Heart left ventricle (tissue), 16 donors: ENCODE measurements at regions not wholly inside any gene's neighbourhood (a gene's known extent, or its start where the extent isn't known, plus 50 kb on each side); places are given as distances from the start of the nearest gene placed in this dataset.
A peak's percentile ranks its signal among the peaks of the same experiment; 100 is the strongest.
"Not testable (repeated sequence)": the region's sequence is repeated elsewhere in the genome, so short reads cannot be mapped to it uniquely, and the experiment has no call there.

Experiments
- ATAC-seq, 4 donors: fragments of 200-7000 bp; cut with Tn5 transposase; one replicate each; pipeline ENCODE4 v1.9.1; 2020 to 2022; ENCODE audit warnings: moderate library complexity in 4 of 4, mild to moderate bottlenecking in 3 of 4, moderate number of reproducible peaks in 1 of 4
- DNase-seq, 5 donors: peaks; one replicate each; pipeline ENCODE4 v3.0.0-alpha.2; 2020
- H3K27ac ChIP-seq, 12 donors: fragments of 200-600 bp; sonication (generic) in 4 of 12; one replicate each; pipeline versions ENCODE4 v1.5.0 to v1.8.0; 2016 to 2022; ENCODE audit warnings: mild to moderate bottlenecking in 2 of 12
- H3K27me3 ChIP-seq, 9 donors: fragments of 200-600 bp; sonication (generic) in 2 of 9; one replicate each; pipeline versions ENCODE4 v1.5.1 to v1.8.0; 2016 to 2022; ENCODE audit warnings: mild to moderate bottlenecking in 3 of 9
- H3K36me3 ChIP-seq, 9 donors: fragments of 200-600 bp; sonication (generic) in 2 of 9; one replicate each; pipeline versions ENCODE4 v1.5.0 to v1.8.0; 2018 to 2022; ENCODE audit warnings: mild to moderate bottlenecking in 2 of 9
- H3K4me1 ChIP-seq, 12 donors: fragments of 200-600 bp; sonication (generic) in 4 of 12; one replicate each; pipeline versions ENCODE4 v1.5.0 to v1.8.0; 2016 to 2022; ENCODE audit warnings: mild to moderate bottlenecking in 3 of 12
- H3K4me3 ChIP-seq, 12 donors: fragments of 200-600 bp; sonication (generic) in 4 of 12; one replicate each; pipeline versions ENCODE4 v1.5.0 to v1.8.0; 2017 to 2022; ENCODE audit warnings: mild to moderate bottlenecking in 9 of 12, moderate library complexity in 4 of 12
- H3K9me3 ChIP-seq, 12 donors: fragments of 200-600 bp; sonication (generic) in 4 of 12; one replicate each; pipeline versions ENCODE4 v1.5.0 to v1.8.0; 2016 to 2022; ENCODE audit warnings: mild to moderate bottlenecking in 1 of 12
- CTCF ChIP-seq, 12 donors: fragments of 200-600 bp; sonication (generic) in 4 of 12; IDR thresholded peaks; one replicate each; pipeline versions ENCODE4 v1.5.0 to v1.8.0; 2018 to 2022; ENCODE audit warnings: antibody characterized with exemption in 12 of 12, mild to moderate bottlenecking in 5 of 12
- POLR2A ChIP-seq, 2 donors: fragments of 450-650 bp; IDR thresholded peaks; one replicate each; pipeline ENCODE4 v1.6.1; 2017; ENCODE audit warnings: antibody characterized with exemption in 2 of 2, mild to moderate bottlenecking in 2 of 2, moderate library complexity in 2 of 2
- WGBS, 4 donors: extraction: QIAGEN DNeasy Blood & Tissue Kit in 2 of 4; methylation state at CpG; one replicate each; pipeline versions ENCODE4 v1.1.5 to v1.1.7; 2013 to 2018; 5-methylcytosine and 5-hydroxymethylcytosine counted together
- intact Hi-C, 10 donors: fragments of 100-400 bp; cut with DNase I; formaldehyde crosslinking; loops; one replicate each; pipeline versions ENCODE4 v1.11.1 to v1.14.2; 2022
- donor health status: ischemic (EF 13 %, LVEDD 7.1; RV severe dilation, severe dysfunction).
- donor health status: healthy with polysubstance abuse.
- donor health status: DM: no; HTN: yes; CAD: no.
- donor health status: DM: no; HTN: no; CAD: no.
- donor health status: ischemic (EF 25% LVEDD 6.9; RV normal size, moderate dysfunction).
- donor health status: ischemic (EF 25% LVEDD 5.7; RV mildly dilated, moderate dysfunction).
- donor health status: healthy.
- donor health status: DM: yes; HTN: yes; CAD: no.
- donor health status: ischemic (EF 35%, LVEDD 5.7; RV mildly dilated, moderate dysfunction).
- donor health status: nonischemic (EF 11% LVEDD 7.7; RV severe dilation, severe dysfunction).
- donor health status: DM: yes; HTN: yes; CAD: no.
- donor health status: PGD.
- donor health status: ischemic (EF 29% LVEDD 5.4; RV normal size, mild dysfunction).
- donor health status: nonischemic (EF 23%, LVEDD 6.1; RV moderate dilation, normal function).

DNA sequence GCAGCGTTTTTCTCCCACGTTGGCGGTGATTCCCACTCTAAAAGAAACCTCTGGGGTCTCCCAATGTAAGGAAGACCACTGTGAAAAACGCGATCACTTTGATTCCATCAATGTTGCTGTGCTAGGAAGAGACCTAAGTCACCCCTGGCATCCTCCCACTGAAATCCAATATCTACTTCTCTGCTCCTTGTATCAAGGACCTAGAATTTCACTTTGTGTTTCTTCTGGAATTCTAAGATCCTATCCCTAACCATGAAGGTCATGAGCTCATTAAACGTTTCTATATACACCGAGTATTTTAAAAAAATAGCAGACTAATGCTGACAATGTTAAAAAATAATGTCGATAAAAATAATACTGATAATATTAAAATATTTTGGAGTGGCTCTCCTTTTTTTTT is 118.8 kb upstream of the MYO10 start:
- Histone ChIP-seq H3K27me3 (no peaks in the 10 kb centered on the region), H3K4me3 (no peak overlapping the region), H3K9me3 (no peaks in the 10 kb centered on the region), H3K27ac (no peak overlapping the region), H3K36me3 (no peaks in the 10 kb centered on the region), H3K4me1 (peaks cover 0 to 17% (median 0%) of the 10 kb centered on the region in 12 donors)
- intact Hi-C loops, result no loop called here
- DNase-seq (no peak), ATAC-seq (no peak)
- no peak for TF ChIP-seq POLR2A (IDR thresholded peaks at IDR 0.05)
- no peak for TF ChIP-seq CTCF (IDR thresholded peaks at IDR 0.05)
- WGBS, 4 donors, result 79 to 89% (median 84%) methylated on average over 8 of the region's 8 CpGs

DNA sequence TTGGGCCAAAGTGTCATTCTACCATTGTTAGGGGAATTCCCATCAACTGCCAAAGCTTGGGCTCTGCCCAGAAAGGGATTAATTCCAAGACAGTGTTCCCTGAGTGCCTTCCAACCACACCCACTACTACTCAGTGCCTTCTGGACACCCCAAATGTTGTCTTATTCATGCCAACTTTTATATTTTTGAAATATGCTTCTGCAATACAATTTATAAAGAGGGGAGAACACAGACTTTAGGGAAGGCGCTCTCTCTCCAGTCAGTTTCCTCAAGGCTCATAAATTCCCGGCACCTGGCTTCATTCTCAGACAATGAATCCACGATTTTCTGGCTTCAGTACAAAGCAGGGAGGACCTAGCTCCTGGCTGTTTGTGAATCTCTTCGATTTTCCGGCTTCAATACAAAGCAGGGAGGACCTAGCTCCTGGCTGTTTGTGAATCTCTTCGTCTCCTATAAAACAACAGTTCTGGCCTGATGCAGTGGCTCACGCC is 120.1 kb upstream of the MYO10 start:
- peak overlapping the region in 4 of 12 donors; percentile 25 to 62 (median 47) for H3K27ac ChIP-seq
- DNase-seq (peak in 1 of 5 donors; percentile 20), ATAC-seq (peak in 2 of 4 donors; percentile 47 to 64)

DNA sequence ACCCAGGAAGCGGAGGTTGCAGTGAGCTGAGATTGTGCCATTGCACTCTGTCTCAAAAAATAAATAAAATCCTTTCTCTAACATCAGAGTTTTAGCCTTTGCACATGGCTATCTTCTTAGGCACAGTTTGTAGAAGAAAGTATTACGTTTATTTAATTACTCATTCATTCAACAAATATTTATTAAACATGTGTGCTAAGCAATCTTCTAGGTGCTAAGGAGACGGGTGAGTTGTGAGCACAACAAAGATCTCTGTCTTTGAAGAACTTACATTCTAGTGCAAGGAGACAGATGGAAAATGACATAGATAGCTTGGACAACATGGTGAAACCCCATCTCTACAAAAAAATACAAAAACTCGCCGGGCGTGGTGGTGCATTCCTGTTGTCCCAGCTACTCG is 122.3 kb upstream of the MYO10 start:
- Histone ChIP-seq H3K36me3 (no peaks in the 10 kb centered on the region), H3K4me3 (no peak overlapping the region), H3K9me3 (no peaks in the 10 kb centered on the region), H3K27ac (no peak overlapping the region), H3K4me1 (peaks cover 0 to 16% (median 0%) of the 10 kb centered on the region in 12 donors), H3K27me3 (no peaks in the 10 kb centered on the region)
- intact Hi-C loops, result no loop called here
- DNase-seq (no peak), ATAC-seq (no peak)
- TF ChIP-seq POLR2A (IDR thresholded peaks at IDR 0.05) (no peak), CTCF (IDR thresholded peaks at IDR 0.05) (no peak)
- whole genome bisulfite sequencing, 4 donors, result 81 to 93% (median 87%) methylated on average over 7 of the region's 7 CpGs

More for the DNA sequence above, 120.1 kb upstream of the MYO10 start:
- intact Hi-C loops, result no loop called here
- Histone ChIP-seq H3K9me3 (no peaks in the 10 kb centered on the region), H3K4me1 (peaks cover 0 to 16% (median 0%) of the 10 kb centered on the region in 12 donors), H3K27me3 (no peaks in the 10 kb centered on the region), H3K36me3 (no peaks in the 10 kb centered on the region), H3K4me3 (no peak overlapping the region)
- TF ChIP-seq CTCF (IDR thresholded peaks at IDR 0.05) (no peak), POLR2A (IDR thresholded peaks at IDR 0.05) (no peak)
- WGBS, 4 donors, result 55 to 68% (median 67%) methylated on average over 7 of the region's 7 CpGs

GRCh38 chr5:17061973-17062470 is 125.9 kb upstream of the MYO10 start:
- peak overlapping the region in 2 of 12 donors; percentile 14 to 15 for H3K4me3 ChIP-seq
- no peaks in the 10 kb centered on the region for H3K36me3 ChIP-seq
- no peak overlapping the region for H3K27ac ChIP-seq
- ATAC-seq, result peak in 2 of 4 donors; percentile 65 to 70
- intact Hi-C loops, result no loop called here
- TF ChIP-seq CTCF (IDR thresholded peaks at IDR 0.05), result peak in 2 of 12 donors; percentile 13 to 28
- no peak for TF ChIP-seq POLR2A (IDR thresholded peaks at IDR 0.05)
- H3K9me3 ChIP-seq, result no peaks in the 10 kb centered on the region
- H3K27me3 ChIP-seq, result no peaks in the 10 kb centered on the region
- H3K4me1 ChIP-seq, result peaks cover 0 to 9% (median 0%) of the 10 kb centered on the region in 12 donors
- 86 to 93% (median 89%) methylated on average over 18 to 33 of the region's 33 CpGs for WGBS, 4 donors
- peak in 2 of 5 donors; percentile 13 to 62 for DNase-seq

GRCh38 chr5:17062741-17063140 is 126.7 kb upstream of the MYO10 start:
- H3K27me3 ChIP-seq, H3K4me3 ChIP-seq, intact Hi-C loops, H3K9me3 ChIP-seq, ATAC-seq, H3K36me3 ChIP-seq, H3K27ac ChIP-seq, H3K4me1 ChIP-seq, DNase-seq: not testable (repeated sequence)
- 90 to 100% (median 98%) methylated on average over 4 of the region's 4 CpGs for WGBS, 4 donors
